Mesodermal cell (in vitro differentiated cells): ENCODE measurements at regions not wholly inside any gene's neighbourhood (a gene's known extent, or its start where the extent isn't known, plus 50 kb on each side); places are given as distances from the start of the nearest gene placed in this dataset.

Experiments used
- H3K27ac ChIP-seq: 2 replicates; pipeline ENCODE4 v1.7.0; 2013; ENCODE audit warnings: mild to moderate bottlenecking, low read depth, low read length, moderate library complexity; ENCODE audit not compliant: severe bottlenecking
- H3K36me3 ChIP-seq: 2 replicates; pipeline ENCODE4 v1.7.1; 2013; ENCODE audit warnings: mild to moderate bottlenecking, low read length, moderate library complexity; ENCODE audit not compliant: control insufficient read depth, insufficient read depth
- H3K4me1 ChIP-seq: one replicate; pipeline ENCODE4 v1.7.1; 2013; ENCODE audit warnings: mild to moderate bottlenecking, low read length; ENCODE audit not compliant: insufficient read depth, control insufficient read depth, poor library complexity, severe bottlenecking
- H3K4me3 ChIP-seq: 2 replicates; pipeline ENCODE4 v1.7.0; 2013; ENCODE audit warnings: low read length, control low read depth, mild to moderate bottlenecking; ENCODE audit not compliant: insufficient read depth, poor library complexity, severe bottlenecking; ENCODE audit errors: extremely low read depth
- H3K9me3 ChIP-seq: 2 replicates; pipeline ENCODE4 v1.7.1; 2013; ENCODE audit warnings: mild to moderate bottlenecking, low read length, moderate library complexity; ENCODE audit not compliant: control insufficient read depth
- WGBS, 2 experiments: methylation state at CpG; one replicate each; pipeline ENCODE4 v1.1.5; 2013; ENCODE audit warnings: missing lambda C conversion rate in 2 of 2; ENCODE audit not compliant: insufficient coverage in 2 of 2; 5-methylcytosine and 5-hydroxymethylcytosine counted together

- no peaks in the 10 kb centered on the region for H3K36me3 ChIP-seq
Observed at GRCh38 chr2:208570851-208571763, 164.5 kb downstream of the PTH2R start.

GRCh38 chr2:208571764-208572131 lies 165.2 kb downstream of the PTH2R start:
- H3K4me3 ChIP-seq = no peak overlapping the region
- no peaks in the 10 kb centered on the region for H3K9me3 ChIP-seq
- no peaks in the 10 kb centered on the region for H3K4me1 ChIP-seq
- no peak overlapping the region for H3K27ac ChIP-seq
- no peaks in the 10 kb centered on the region for H3K36me3 ChIP-seq

More at GRCh38 chr2:208570851-208571763, 164.5 kb downstream of the PTH2R start:
- Histone ChIP-seq H3K4me1 (no peaks in the 10 kb centered on the region), H3K4me3 (no peak overlapping the region), H3K27ac (no peak overlapping the region), H3K9me3 (no peaks in the 10 kb centered on the region)
- 49 to 60% methylated on average over 11 to 13 of the region's 17 CpGs for WGBS, 2 experiments

GRCh38 chr2:208573569-208573968 lies 167.0 kb downstream of the PTH2R start:
- Histone ChIP-seq H3K4me1 (no peaks in the 10 kb centered on the region), H3K27ac (no peak overlapping the region), H3K4me3 (no peak overlapping the region), H3K36me3 (no peaks in the 10 kb centered on the region), H3K9me3 (no peaks in the 10 kb centered on the region)
- 100% methylated on average over 1 of the region's 1 CpG for WGBS, 2 experiments

GRCh38 chr2:208579678-208580077 lies 173.1 kb downstream of the PTH2R start:
- WGBS, 2 experiments = 80% methylated on average over 1 of the region's 1 CpG
- H3K36me3 ChIP-seq = no peaks in the 10 kb centered on the region
- H3K4me1 ChIP-seq = no peaks in the 10 kb centered on the region
- no peaks in the 10 kb centered on the region for H3K9me3 ChIP-seq
- H3K27ac ChIP-seq = no peak overlapping the region
- H3K4me3 ChIP-seq = no peak overlapping the region

GRCh38 chr2:208584378-208584985 lies 177.9 kb downstream of the PTH2R start:
- WGBS, 2 experiments = 59 to 75% methylated on average over 3 to 4 of the region's 5 CpGs

GRCh38 chr2:208586516-208586915 lies 179.9 kb downstream of the PTH2R start:
- no peak overlapping the region for H3K4me3 ChIP-seq
- WGBS, 2 experiments = 100% methylated on average over 1 of the region's 2 CpGs
- no peaks in the 10 kb centered on the region for H3K36me3 ChIP-seq
- no peaks in the 10 kb centered on the region for H3K4me1 ChIP-seq
- H3K9me3 ChIP-seq = no peaks in the 10 kb centered on the region
- H3K27ac ChIP-seq = no peak overlapping the region

More at GRCh38 chr2:208584378-208584985, 177.9 kb downstream of the PTH2R start:
- no peaks in the 10 kb centered on the region for H3K36me3 ChIP-seq
- H3K27ac ChIP-seq = no peak overlapping the region
- H3K4me1 ChIP-seq = no peaks in the 10 kb centered on the region
- H3K9me3 ChIP-seq = no peaks in the 10 kb centered on the region
- no peak overlapping the region for H3K4me3 ChIP-seq

- Histone ChIP-seq H3K4me3 (no peak overlapping the region), H3K27ac (no peak overlapping the region)
Observed at GRCh38 chr2:208594642-208595385, 188.2 kb downstream of the PTH2R start.

GRCh38 chr2:208595386-208596275 lies 189.0 kb downstream of the PTH2R start:
- no peaks in the 10 kb centered on the region for H3K4me1 ChIP-seq
- H3K27ac ChIP-seq = no peak overlapping the region
- 100% methylated on average over 1 of the region's 3 CpGs for WGBS, 2 experiments
- no peaks in the 10 kb centered on the region for H3K36me3 ChIP-seq
- no peak overlapping the region for H3K4me3 ChIP-seq
- peaks cover 11% of the 10 kb centered on the region for H3K9me3 ChIP-seq

More at GRCh38 chr2:208594642-208595385, 188.2 kb downstream of the PTH2R start:
- H3K9me3 ChIP-seq = peaks cover 11% of the 10 kb centered on the region
- no peaks in the 10 kb centered on the region for H3K36me3 ChIP-seq
- no peaks in the 10 kb centered on the region for H3K4me1 ChIP-seq

GRCh38 chr2:208607694-208608093 lies 201.1 kb downstream of the PTH2R start:
- Histone ChIP-seq H3K36me3 (no peaks in the 10 kb centered on the region), H3K27ac (no peak overlapping the region), H3K4me1 (no peaks in the 10 kb centered on the region), H3K9me3 (no peaks in the 10 kb centered on the region), H3K4me3 (no peak overlapping the region)
- 90% methylated on average over 2 of the region's 4 CpGs; no CpG with 5 or more reads in 1 of the 2 experiments for WGBS, 2 experiments
